ENCODE measurements at regions not wholly inside any gene's neighbourhood (a gene's known extent, or its start where the extent isn't known, plus 50 kb on each side); places are given as distances from the start of the nearest gene placed in this dataset.

DNA sequence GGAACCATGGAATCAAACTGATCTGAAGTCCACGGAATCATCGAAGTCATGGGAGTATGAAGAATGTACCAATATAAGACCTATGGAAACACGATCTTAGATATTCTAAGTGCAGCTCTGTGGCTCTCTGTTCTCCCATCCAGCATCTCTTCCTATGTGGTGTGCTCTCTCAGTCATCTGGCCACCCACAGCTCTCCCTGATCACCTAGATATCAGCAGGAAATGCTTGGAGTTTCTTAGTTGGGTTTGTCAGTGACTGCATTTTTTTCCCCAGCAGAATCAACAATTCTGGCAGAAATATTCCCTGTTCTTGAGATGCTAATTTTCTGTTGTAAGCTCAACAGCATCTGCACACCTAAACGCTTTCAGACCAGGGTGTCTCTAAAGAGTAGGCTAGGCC lies 94.1 kb downstream of the GC start:
- WGBS, 2 experiments (ENCODE audit: extremely low coverage in 2 of 2, insufficient read length in 1 of 2), result no CpG with 5 or more reads among the region's 4 CpGs
- Histone ChIP-seq H3K14ac (replicated peaks; ENCODE audit: low read depth, low read length) (no peak overlapping the region), H3K18ac (ENCODE audit: low read depth, low read length) (no peak overlapping the region), H3K4ac (ENCODE audit: low read depth, low read length) (no peak overlapping the region), H2BK20ac (ENCODE audit: low read depth, low read length) (no peak overlapping the region), H3K79me1 (ENCODE audit: low read depth in 1 of 2, low read length in 2 of 2) (no peaks in the 10 kb centered on the region), H3K27ac (ENCODE audit: insufficient read depth, low read length) (no peak overlapping the region), H2AK5ac (ENCODE audit: low read depth, low read length) (no peak overlapping the region), H4K5ac (ENCODE audit: low read depth, low read length) (no peak overlapping the region), H4K8ac (ENCODE audit: low read depth in 2 of 2, low read length in 2 of 2) (no peak overlapping the region), H3K23ac (ENCODE audit: low read depth, low read length) (no peak overlapping the region), H3K9me1 (ENCODE audit: insufficient read depth, low read length) (no peaks in the 10 kb centered on the region), H4K20me1 (ENCODE audit: insufficient read depth, low read length) (no peaks in the 10 kb centered on the region), H3K4me3 (ENCODE audit: insufficient read depth, low read depth, low read length) (no peak overlapping the region), H3K36me3 (ENCODE audit: control insufficient read depth, insufficient read depth, low read length) (no peaks in the 10 kb centered on the region), H3K4me2 (ENCODE audit: low read depth, low read length) (no peak overlapping the region), H3K27me3 (ENCODE audit: control insufficient read depth, insufficient read depth, low read length) (peaks cover 6% of the 10 kb centered on the region), H3K4me1 (ENCODE audit: control insufficient read depth, insufficient read depth, low read length) (no peaks in the 10 kb centered on the region), H3K9ac (ENCODE audit: low read depth, low read length) (no peak overlapping the region), H2BK15ac (ENCODE audit: low read depth, low read length) (no peak overlapping the region), H2BK120ac (ENCODE audit: low read depth, low read length) (no peak overlapping the region), H4K91ac (ENCODE audit: insufficient read depth, low read depth, low read length) (no peak overlapping the region), H2AFZ (replicated peaks; ENCODE audit: low read length, poor library complexity) (no peak overlapping the region), H2BK5ac (ENCODE audit: low read depth, low read length, poor library complexity, severe bottlenecking) (no peak overlapping the region), H2AK9ac (replicated peaks; ENCODE audit: low read depth, low read length, poor library complexity) (no peak overlapping the region), H3K56ac (ENCODE audit: extremely low read depth, insufficient read depth, low read length) (no peak overlapping the region), H3K9me3 (ENCODE audit: control insufficient read depth, insufficient read depth, low read length) (no peaks in the 10 kb centered on the region)
- no peak for TF ChIP-seq CHD1 (IDR thresholded peaks at IDR 0.05; ENCODE audit: low read depth, low read length)
- no peak for TF ChIP-seq MAFK (IDR thresholded peaks at IDR 0.05; ENCODE audit: low read depth, low read length)
- DNase-seq (no peak), ATAC-seq (ENCODE audit: low read depth) (no peak)
- ChIA-PET POLR2A (ENCODE audit: unreplicated experiment) (no interaction called here), CTCF (no interaction called here)
- dilution Hi-C loops (cut with HindIII; ENCODE audit: low sequenced_read_pairs, unreplicated experiment), result no loop called here
- intact Hi-C loops (cut with micrococcal nuclease), result no loop called here
- no TSS peak for BruUV-seq (replicated peaks)
- in situ Hi-C loops (cut with MboI; ENCODE audit: low sequenced_read_pairs), result no loop called here

Measured in IMR-90 (cell line).